Heart right ventricle (tissue), 16 donors: ENCODE measurements at regions not wholly inside any gene's neighbourhood (a gene's known extent, or its start where the extent isn't known, plus 50 kb on each side); places are given as distances from the start of the nearest gene placed in this dataset.

Experiments
- ATAC-seq, 8 donors: fragments of 200-7000 bp; cut with Tn5 transposase; one replicate each; pipeline ENCODE4 v1.9.1; 2020; ENCODE audit warnings: mild to moderate bottlenecking in 8 of 8, moderate library complexity in 8 of 8, moderate number of reproducible peaks in 1 of 8
- DNase-seq, 2 donors: peaks; one replicate each; pipeline ENCODE4 v3.0.0-alpha.2; 2020
- H3K27ac ChIP-seq, 10 donors: fragments of 200-600 bp; sonication (generic) in 2 of 10; one replicate each; pipeline versions ENCODE4 v1.5.0 to v1.8.0; 2020 to 2022; ENCODE audit warnings: mild to moderate bottlenecking in 3 of 10
- H3K27me3 ChIP-seq, 7 donors: fragments of 200-600 bp; one replicate each; pipeline ENCODE4 v1.8.0; 2021 to 2022; ENCODE audit warnings: mild to moderate bottlenecking in 2 of 7
- H3K36me3 ChIP-seq, 9 donors: fragments of 200-600 bp; sonication (generic) in 1 of 9; one replicate each; pipeline versions ENCODE4 v1.5.0 to v1.8.0; 2020 to 2022; ENCODE audit warnings: mild to moderate bottlenecking in 2 of 9
- H3K4me1 ChIP-seq, 9 donors: fragments of 200-600 bp; sonication (generic) in 1 of 9; one replicate each; pipeline versions ENCODE4 v1.5.0 to v1.8.0; 2020 to 2022; ENCODE audit warnings: mild to moderate bottlenecking in 4 of 9
- H3K4me3 ChIP-seq, 10 donors: fragments of 200-600 bp; sonication (generic) in 2 of 10; one replicate each; pipeline versions ENCODE4 v1.5.0 to v1.8.0; 2020 to 2022; ENCODE audit warnings: mild to moderate bottlenecking in 7 of 10, moderate library complexity in 2 of 10
- H3K9me3 ChIP-seq, 11 donors: fragments of 200-600 bp in 10 of 11; sonication (generic) in 2 of 11; one replicate each; pipeline versions ENCODE4 v1.5.0 to v1.8.0; 2013 to 2022; ENCODE audit warnings: mild to moderate bottlenecking in 2 of 11, control low read depth in 1 of 11, moderate library complexity in 1 of 11
- CTCF ChIP-seq, 9 donors: fragments of 200-600 bp; sonication (generic) in 2 of 9; IDR thresholded peaks; one replicate each; pipeline versions ENCODE4 v1.5.0 to v1.8.0; 2021 to 2022; ENCODE audit warnings: antibody characterized with exemption in 9 of 9, mild to moderate bottlenecking in 5 of 9, moderate library complexity in 1 of 9
- WGBS, 2 donors: extraction: QIAGEN DNeasy Blood & Tissue Kit; methylation state at CpG; one replicate each; pipeline ENCODE4 v1.1.7; 2013; ENCODE audit warnings: inconsistent platforms in 1 of 2; 5-methylcytosine and 5-hydroxymethylcytosine counted together
- intact Hi-C, 10 donors: fragments of 100-400 bp; cut with DNase I; formaldehyde crosslinking; loops; one replicate each; pipeline versions ENCODE4 v1.11.1 to v1.14.2; 2022
- donor health status: Arrhythmogenic right ventricular cardiomyopathy.
- donor health status: ischemic (EF 13 %, LVEDD 7.1; RV severe dilation, severe dysfunction).
- donor health status: healthy with polysubstance abuse.
- donor health status: DM: no; HTN: yes; CAD: no.
- donor health status: DM: no; HTN: no; CAD: no.
- donor health status: ischemic (EF 25% LVEDD 6.9; RV normal size, moderate dysfunction).
- donor health status: ischemic (EF 25% LVEDD 5.7; RV mildly dilated, moderate dysfunction).
- donor health status: healthy.
- donor health status: DM: yes; HTN: yes; CAD: no.
- donor health status: Ischemic cardiomyopathy.
- donor health status: ischemic (EF 35%, LVEDD 5.7; RV mildly dilated, moderate dysfunction).
- donor health status: nonischemic (EF 11% LVEDD 7.7; RV severe dilation, severe dysfunction).
- donor health status: DM: yes; HTN: yes; CAD: no.
- donor health status: PGD.
- donor health status: ischemic (EF 29% LVEDD 5.4; RV normal size, mild dysfunction).
- donor health status: nonischemic (EF 23%, LVEDD 6.1; RV moderate dilation, normal function).

- Histone ChIP-seq H3K4me1 (no peaks in the 10 kb centered on the region), H3K36me3 (no peaks in the 10 kb centered on the region), H3K27me3 (no peaks in the 10 kb centered on the region), H3K27ac (no peak overlapping the region), H3K9me3 (peaks cover 0 to 14% (median 0%) of the 10 kb centered on the region in 11 donors), H3K4me3 (no peak overlapping the region)
- no peak for TF ChIP-seq CTCF (IDR thresholded peaks at IDR 0.05)
- ATAC-seq = no peak
- intact Hi-C loops = no loop called here
- DNase-seq = no peak
- 55 to 67% methylated on average over 2 of the region's 2 CpGs for WGBS, 2 donors
These were observed 152.1 kb upstream of the FMN2 start for GRCh38 chr1:239939602-239940001.

GRCh38 chr1:239943761-239944160 lies 147.9 kb upstream of the FMN2 start:
- Histone ChIP-seq H3K4me1 (no peaks in the 10 kb centered on the region), H3K36me3 (no peaks in the 10 kb centered on the region), H3K4me3 (no peak overlapping the region), H3K27me3 (no peaks in the 10 kb centered on the region), H3K27ac (no peak overlapping the region), H3K9me3 (peaks cover 0 to 14% (median 0%) of the 10 kb centered on the region in 11 donors)
- ATAC-seq = no peak
- no peak for DNase-seq
- 73 to 76% methylated on average over 4 of the region's 4 CpGs for WGBS, 2 donors
- no peak for TF ChIP-seq CTCF (IDR thresholded peaks at IDR 0.05)
- intact Hi-C loops = no loop called here

- Histone ChIP-seq H3K4me3 (no peak overlapping the region), H3K27ac (no peak overlapping the region), H3K36me3 (no peaks in the 10 kb centered on the region), H3K9me3 (peaks cover 0 to 14% (median 0%) of the 10 kb centered on the region in 11 donors), H3K4me1 (no peaks in the 10 kb centered on the region), H3K27me3 (no peaks in the 10 kb centered on the region)
- intact Hi-C loops = loop anchor here in 1 of 10 donors (5.0 kb wide), 1 partner anchor 38 kb away; no protein-coding TSS in a partner anchor
- DNase-seq (no peak), ATAC-seq (no peak)
- WGBS, 2 donors = 75 to 80% methylated on average over 3 of the region's 3 CpGs
- TF ChIP-seq CTCF (IDR thresholded peaks at IDR 0.05) = no peak
These were observed 147.0 kb upstream of the FMN2 start for GRCh38 chr1:239944666-239945065.

GRCh38 chr1:239947801-239948200 lies 143.9 kb upstream of the FMN2 start:
- 76 to 78% methylated on average over 2 of the region's 2 CpGs for WGBS, 2 donors
- H3K27me3 ChIP-seq = peaks cover 0 to 6% (median 0%) of the 10 kb centered on the region in 7 donors
- no peak overlapping the region for H3K27ac ChIP-seq
- intact Hi-C loops = loop anchor here in 1 of 10 donors (5.0 kb wide), 1 partner anchor 34 kb away; no protein-coding TSS in a partner anchor
- no peak for ATAC-seq
- DNase-seq = no peak
- no peak overlapping the region for H3K4me3 ChIP-seq
- no peak for TF ChIP-seq CTCF (IDR thresholded peaks at IDR 0.05)
- no peaks in the 10 kb centered on the region for H3K4me1 ChIP-seq
- H3K9me3 ChIP-seq = peaks cover 0 to 10% (median 0%) of the 10 kb centered on the region in 11 donors
- H3K36me3 ChIP-seq = no peaks in the 10 kb centered on the region
